GM23248 (cell line): ENCODE measurements at regions not wholly inside any gene's neighbourhood (a gene's known extent, or its start where the extent isn't known, plus 50 kb on each side); places are given as distances from the start of the nearest gene placed in this dataset.

Experiments
- DNase-seq: peaks from one replicate; pipeline ENCODE4 v3.0.0-alpha.2; 2015
- H2AFZ ChIP-seq: fragments of 200-600 bp; sonication (generic); 2 replicates; pipeline ENCODE4 v1.6.1; 2016; ENCODE audit warnings: antibody characterized with exemption
- H3F3A ChIP-seq: fragments of 200-600 bp; sonication (generic); 2 replicates; pipeline ENCODE4 v1.6.1; 2016; ENCODE audit warnings: mild to moderate bottlenecking, antibody characterized with exemption, mixed run types; ENCODE audit not compliant: insufficient read depth
- H3K27ac ChIP-seq: fragments of 200-600 bp; sonication (generic); 2 replicates; pipeline ENCODE4 v1.5.1; 2016; ENCODE audit warnings: mild to moderate bottlenecking
- H3K27me3 ChIP-seq: fragments of 200-600 bp; sonication (generic); replicated peaks from 2 replicates; pipeline ENCODE4 v1.6.1; 2016; ENCODE audit warnings: mild to moderate bottlenecking; ENCODE audit not compliant: insufficient read depth
- H3K36me3 ChIP-seq: fragments of 200-600 bp; sonication (generic); 2 replicates; pipeline ENCODE4 v1.6.1; 2016; ENCODE audit warnings: low read depth, mild to moderate bottlenecking
- H3K4me1 ChIP-seq: fragments of 200-600 bp; sonication (generic); 2 replicates; pipeline ENCODE4 v1.6.1; 2016; ENCODE audit warnings: mild to moderate bottlenecking; ENCODE audit not compliant: insufficient read depth
- H3K4me2 ChIP-seq: fragments of 200-600 bp; sonication (generic); one replicate; pipeline ENCODE4 v1.6.1; 2016; ENCODE audit warnings: mild to moderate bottlenecking; ENCODE audit not compliant: unreplicated experiment
- H3K4me3 ChIP-seq: fragments of 200-600 bp; sonication (generic); 2 replicates; pipeline ENCODE4 v1.5.1; 2016; ENCODE audit warnings: mild to moderate bottlenecking
- H3K79me2 ChIP-seq: fragments of 200-600 bp; sonication (generic); 2 replicates; pipeline ENCODE4 v1.6.1; 2016; ENCODE audit warnings: mild to moderate bottlenecking; ENCODE audit not compliant: insufficient read depth
- H3K9ac ChIP-seq: fragments of 200-600 bp; sonication (generic); 2 replicates; pipeline ENCODE4 v1.6.1; 2016; ENCODE audit warnings: mild to moderate bottlenecking
- H3K9me2 ChIP-seq: fragments of 200-600 bp; sonication (generic); 2 replicates; pipeline ENCODE4 v1.6.1; 2016; ENCODE audit warnings: mixed run types, mild to moderate bottlenecking, moderate library complexity; ENCODE audit not compliant: insufficient read depth
- H3K9me3 ChIP-seq: fragments of 200-600 bp; sonication (generic); one replicate; pipeline ENCODE4 v1.6.1; 2017; ENCODE audit warnings: low read depth
- H4K20me1 ChIP-seq: fragments of 200-600 bp; sonication (generic); 2 replicates; pipeline ENCODE4 v1.6.0; 2016; ENCODE audit not compliant: insufficient read depth
- EZH2 ChIP-seq: fragments of 200-600 bp; sonication (generic); IDR thresholded peaks from 2 replicates; pipeline ENCODE4 v1.6.1; 2018; ENCODE audit warnings: antibody characterized with exemption, mild to moderate bottlenecking; ENCODE audit not compliant: insufficient read depth, poor library complexity, severe bottlenecking
- EZH2phosphoT487 ChIP-seq: fragments of 200-600 bp; sonication (generic); IDR thresholded peaks from 2 replicates; pipeline ENCODE4 v1.6.1; 2018; ENCODE audit warnings: antibody characterized with exemption, moderate library complexity, mild to moderate bottlenecking, low read depth; ENCODE audit not compliant: insufficient read depth
- WGBS, 2 experiments: methylation state at CpG; one replicate each; pipeline ENCODE4 v1.1.6; 2015 to 2017; ENCODE audit warnings: low lambda C conversion rate in 2 of 2, low coverage in 1 of 2; ENCODE audit errors: missing lambda C conversion rate in 2 of 2; 5-methylcytosine and 5-hydroxymethylcytosine counted together
- in situ Hi-C: fragments of 300-500 bp; cut with MboI; formaldehyde crosslinking; loops from 2 replicates; pipeline ENCODE4 v1.15.0; 2020

GRCh38 chr14:62216121-62216520, 453.9 kb downstream of the SNAPC1 start:
- Histone ChIP-seq H3K27ac (no peak overlapping the region), H3K27me3 (no peaks in the 10 kb centered on the region), H4K20me1 (no peaks in the 10 kb centered on the region), H3K36me3 (no peaks in the 10 kb centered on the region), H3K9me2 (no peaks in the 10 kb centered on the region), H3K4me3 (no peak overlapping the region), H3K9me3 (no peaks in the 10 kb centered on the region), H3F3A (no peaks in the 10 kb centered on the region), H2AFZ (no peak overlapping the region), H3K79me2 (no peaks in the 10 kb centered on the region), H3K4me2 (no peak overlapping the region), H3K9ac (no peak overlapping the region), H3K4me1 (no peaks in the 10 kb centered on the region)
- DNase-seq: no peak
- WGBS, 2 experiments: 55 to 60% methylated on average over 4 of the region's 4 CpGs
- in situ Hi-C loops: no loop called here
- TF ChIP-seq EZH2 (no peak), EZH2phosphoT487 (no peak)

- H3K9ac ChIP-seq: no peak overlapping the region
- no peaks in the 10 kb centered on the region for H3K79me2 ChIP-seq
- H3K27ac ChIP-seq: no peak overlapping the region
- no peak overlapping the region for H3K4me3 ChIP-seq
- TF ChIP-seq EZH2: no peak
- TF ChIP-seq EZH2phosphoT487: no peak
- H3K4me1 ChIP-seq: no peaks in the 10 kb centered on the region
- H3K9me2 ChIP-seq: no peaks in the 10 kb centered on the region
- 40 to 41% methylated on average over 3 of the region's 3 CpGs for WGBS, 2 experiments
- DNase-seq: no peak
- H3K27me3 ChIP-seq: no peaks in the 10 kb centered on the region
- no peak overlapping the region for H2AFZ ChIP-seq
- no peaks in the 10 kb centered on the region for H3K36me3 ChIP-seq
- no peaks in the 10 kb centered on the region for H3K9me3 ChIP-seq
- in situ Hi-C loops: no loop called here
- H4K20me1 ChIP-seq: no peaks in the 10 kb centered on the region
- no peak overlapping the region for H3K4me2 ChIP-seq
- no peaks in the 10 kb centered on the region for H3F3A ChIP-seq
Measured at GRCh38 chr14:62234849-62235248, 472.6 kb downstream of the SNAPC1 start.

- Histone ChIP-seq H3K9me2 (no peaks in the 10 kb centered on the region), H3K9me3 (no peaks in the 10 kb centered on the region), H3K4me1 (no peaks in the 10 kb centered on the region), H3K9ac (no peak overlapping the region), H3F3A (no peaks in the 10 kb centered on the region), H3K27me3 (no peaks in the 10 kb centered on the region), H3K4me2 (no peak overlapping the region), H3K79me2 (no peaks in the 10 kb centered on the region), H4K20me1 (no peaks in the 10 kb centered on the region), H3K36me3 (no peaks in the 10 kb centered on the region), H3K27ac (no peak overlapping the region), H3K4me3 (no peak overlapping the region), H2AFZ (no peak overlapping the region)
- in situ Hi-C loops: no loop called here
- DNase-seq: no peak
- WGBS, 2 experiments: 47 to 55% methylated on average over 1 of the region's 1 CpG
- TF ChIP-seq EZH2phosphoT487 (no peak), EZH2 (no peak)
Measured at GRCh38 chr14:62244221-62244620, 482.0 kb downstream of the SNAPC1 start.

- Histone ChIP-seq H2AFZ (no peak overlapping the region), H3K4me2 (no peak overlapping the region), H3K79me2 (no peaks in the 10 kb centered on the region), H3K27ac (no peak overlapping the region), H3K27me3 (no peaks in the 10 kb centered on the region), H3K9me3 (no peaks in the 10 kb centered on the region), H3K9ac (no peak overlapping the region), H4K20me1 (no peaks in the 10 kb centered on the region), H3K9me2 (no peaks in the 10 kb centered on the region), H3F3A (no peaks in the 10 kb centered on the region), H3K36me3 (no peaks in the 10 kb centered on the region), H3K4me1 (no peaks in the 10 kb centered on the region), H3K4me3 (no peak overlapping the region)
- no peak for DNase-seq
- in situ Hi-C loops: no loop called here
- TF ChIP-seq EZH2: no peak
- TF ChIP-seq EZH2phosphoT487: no peak
- 0 to 2% methylated on average over 4 of the region's 4 CpGs for WGBS, 2 experiments
Measured at GRCh38 chr14:62247266-62247665, 485.0 kb downstream of the SNAPC1 start.

- DNase-seq: no peak
- H3K27ac ChIP-seq: no peak overlapping the region
- no peaks in the 10 kb centered on the region for H3K9me3 ChIP-seq
- in situ Hi-C loops: no loop called here
- H3F3A ChIP-seq: no peaks in the 10 kb centered on the region
- no peaks in the 10 kb centered on the region for H3K4me1 ChIP-seq
- WGBS, 2 experiments: 2 to 4% methylated on average over 4 of the region's 4 CpGs
- no peak overlapping the region for H3K9ac ChIP-seq
- H3K79me2 ChIP-seq: no peaks in the 10 kb centered on the region
- H3K27me3 ChIP-seq: no peaks in the 10 kb centered on the region
- no peak overlapping the region for H3K4me3 ChIP-seq
- no peaks in the 10 kb centered on the region for H3K36me3 ChIP-seq
- H4K20me1 ChIP-seq: no peaks in the 10 kb centered on the region
- no peak overlapping the region for H3K4me2 ChIP-seq
- no peaks in the 10 kb centered on the region for H3K9me2 ChIP-seq
- TF ChIP-seq EZH2: no peak
- no peak for TF ChIP-seq EZH2phosphoT487
- H2AFZ ChIP-seq: no peak overlapping the region
Measured at GRCh38 chr14:62251237-62251636, 489.0 kb downstream of the SNAPC1 start.
